Head of caudate nucleus (tissue), 42 donors: ENCODE measurements at regions not wholly inside any gene's neighbourhood (a gene's known extent, or its start where the extent isn't known, plus 50 kb on each side); places are given as distances from the start of the nearest gene placed in this dataset.
"Not testable (repeated sequence)": the region's sequence is repeated elsewhere in the genome, so short reads cannot be mapped to it uniquely, and the experiment has no call there.

Experiments
- DNase-seq, 42 donors: peaks; one replicate each; pipeline versions ENCODE4 v3.0.0 to v3.0.0-alpha.2; 2020 to 2021; ENCODE audit warnings: mixed read lengths in 7 of 42
- intact Hi-C: fragments of 100-400 bp; cut with DNase I; formaldehyde crosslinking; loops from one replicate; pipeline ENCODE4 v1.15.0; 2022

DNA sequence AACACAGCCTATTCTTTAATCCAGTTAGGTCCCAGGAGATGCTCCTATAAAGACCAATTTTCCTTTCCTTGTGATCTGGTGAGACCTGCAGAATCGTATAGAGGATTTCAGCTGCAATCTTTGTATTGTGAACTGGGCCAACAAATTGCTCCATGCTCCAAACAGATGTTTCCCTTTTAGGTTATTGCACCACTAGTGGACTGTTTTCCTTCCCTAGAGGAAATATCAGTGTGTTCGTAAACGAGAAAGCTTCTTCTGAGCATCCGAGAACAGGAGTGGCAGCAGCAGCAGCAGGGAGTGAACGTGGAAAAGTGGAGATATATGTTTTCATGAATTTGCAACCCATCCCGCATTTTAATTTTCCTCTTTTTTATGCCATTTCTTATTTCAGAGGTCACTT is 344.1 kb upstream of the PDE3A start:
- no peak for DNase-seq
- intact Hi-C loops = no loop called here

- intact Hi-C loops = no loop called here
- no peak for DNase-seq
Observed at GRCh38 chr12:20028033-20028432, 340.3 kb upstream of the PDE3A start.

- intact Hi-C loops = no loop called here
- DNase-seq = no peak
Observed at GRCh38 chr12:20030826-20031225, 337.5 kb upstream of the PDE3A start.

GRCh38 chr12:20039562-20039961 is 328.8 kb upstream of the PDE3A start:
- intact Hi-C loops = no loop called here
- DNase-seq = no peak

DNA sequence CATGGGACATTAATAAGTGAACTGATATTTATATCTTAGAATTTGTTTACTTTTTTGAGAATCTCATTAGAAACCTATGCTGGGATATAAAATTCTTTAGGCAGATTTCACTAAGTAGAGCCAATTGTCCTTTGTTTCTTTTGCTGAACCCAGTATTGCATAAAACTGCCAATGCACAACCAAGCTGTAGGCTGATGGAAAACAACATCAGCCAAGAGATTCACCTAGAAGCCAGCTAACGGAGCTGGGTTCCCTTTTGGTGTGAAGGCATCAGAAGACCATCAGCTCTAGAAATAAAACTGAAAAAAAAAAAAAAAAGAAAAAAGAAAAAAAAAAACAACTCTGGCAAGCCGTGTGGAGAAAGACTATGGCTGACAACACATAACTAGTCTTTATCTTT is 328.2 kb upstream of the PDE3A start:
- intact Hi-C loops = no loop called here
- DNase-seq = no peak

DNA sequence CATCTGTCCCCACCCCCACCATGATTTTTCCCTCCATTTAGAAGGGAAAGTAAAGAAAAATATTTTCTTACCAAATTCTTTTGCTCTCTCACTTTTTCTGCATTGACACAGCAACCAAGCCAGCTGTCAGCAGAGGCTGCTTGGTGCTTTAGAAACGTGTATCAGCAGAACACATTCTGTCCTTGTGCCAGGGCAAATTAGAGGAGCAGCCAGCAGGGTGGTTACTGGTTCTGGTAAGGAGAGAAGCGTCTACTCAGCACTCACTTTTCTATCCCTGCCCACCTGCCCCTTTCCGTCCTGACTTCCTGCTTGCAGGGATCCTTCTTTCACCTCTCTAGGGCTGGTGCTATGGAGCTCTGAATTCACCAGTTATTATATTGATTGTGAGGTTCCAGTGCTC is 327.5 kb upstream of the PDE3A start:
- intact Hi-C loops = no loop called here
- no peak for DNase-seq

- no peak for DNase-seq
- intact Hi-C loops = no loop called here
Observed at GRCh38 chr12:20044351-20044750, 324.0 kb upstream of the PDE3A start.

- intact Hi-C loops = no loop called here
- DNase-seq = no peak
Observed at GRCh38 chr12:20044846-20045245, 323.5 kb upstream of the PDE3A start.

DNA sequence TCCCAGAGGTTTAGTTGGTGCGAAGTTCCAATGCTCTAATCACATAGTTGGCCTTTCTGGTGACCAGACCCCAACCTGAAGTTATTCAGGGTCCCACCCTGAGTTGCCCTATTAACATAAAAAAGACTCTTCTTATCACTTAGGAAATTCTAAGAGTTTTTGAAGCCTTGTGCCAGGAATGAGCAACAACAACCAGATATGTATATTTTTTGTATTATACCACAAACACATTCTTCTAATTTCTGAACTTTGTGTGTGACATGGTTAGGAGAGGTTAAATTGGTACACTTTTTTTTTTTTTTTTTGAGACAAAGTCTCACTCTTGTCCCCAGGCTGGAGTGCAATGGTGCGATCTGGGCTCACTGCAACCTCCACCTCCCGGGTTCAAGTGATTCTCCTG is 320.4 kb upstream of the PDE3A start:
- DNase-seq = no peak
- intact Hi-C loops = no loop called here

GRCh38 chr12:20050221-20050620 is 318.1 kb upstream of the PDE3A start:
- no peak for DNase-seq
- intact Hi-C loops = no loop called here

GRCh38 chr12:20053782-20054181 is 314.6 kb upstream of the PDE3A start:
- intact Hi-C loops = no loop called here

DNA sequence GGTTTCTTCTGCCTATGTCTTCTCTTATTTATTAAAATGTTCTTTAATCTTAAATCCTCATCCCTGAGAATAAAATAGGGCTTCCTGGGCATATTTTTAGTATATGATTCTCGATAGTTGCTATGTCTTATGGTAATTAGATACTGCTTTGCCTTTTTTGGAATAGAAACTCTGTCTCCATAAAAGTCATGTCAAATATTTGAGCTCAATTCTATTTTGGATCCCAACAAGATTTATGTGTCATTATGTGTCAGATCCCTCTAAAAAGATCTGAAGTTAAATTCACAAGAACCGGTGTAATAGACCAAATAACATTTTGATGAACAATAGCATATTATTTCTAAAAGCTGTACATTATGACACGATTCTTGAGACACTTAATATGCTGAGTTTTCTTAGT is 312.5 kb upstream of the PDE3A start:
- intact Hi-C loops = no loop called here
- DNase-seq = no peak

More at GRCh38 chr12:20053782-20054181, 314.6 kb upstream of the PDE3A start:
- no peak for DNase-seq

DNA sequence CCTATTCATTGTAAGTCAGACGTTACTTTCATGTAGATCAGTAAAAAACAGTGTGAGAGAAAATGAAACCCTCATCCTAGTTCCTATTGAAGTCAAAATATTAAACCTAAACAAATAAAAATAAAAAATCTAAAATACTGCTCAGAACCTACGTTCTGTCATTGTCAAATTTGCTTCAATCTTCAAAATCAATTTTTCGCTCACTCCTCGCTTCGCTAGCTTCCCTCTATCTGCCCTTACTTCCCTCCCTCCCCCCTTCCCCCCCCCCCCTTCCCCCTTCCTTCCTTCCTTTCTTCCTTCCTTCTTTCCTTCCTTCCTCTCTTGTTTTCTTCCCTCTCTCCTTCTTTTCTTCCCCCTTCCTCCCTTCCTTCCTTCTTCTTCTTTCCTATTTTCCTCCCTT is 310.9 kb upstream of the PDE3A start:
- DNase-seq = no peak
- intact Hi-C loops = no loop called here

DNA sequence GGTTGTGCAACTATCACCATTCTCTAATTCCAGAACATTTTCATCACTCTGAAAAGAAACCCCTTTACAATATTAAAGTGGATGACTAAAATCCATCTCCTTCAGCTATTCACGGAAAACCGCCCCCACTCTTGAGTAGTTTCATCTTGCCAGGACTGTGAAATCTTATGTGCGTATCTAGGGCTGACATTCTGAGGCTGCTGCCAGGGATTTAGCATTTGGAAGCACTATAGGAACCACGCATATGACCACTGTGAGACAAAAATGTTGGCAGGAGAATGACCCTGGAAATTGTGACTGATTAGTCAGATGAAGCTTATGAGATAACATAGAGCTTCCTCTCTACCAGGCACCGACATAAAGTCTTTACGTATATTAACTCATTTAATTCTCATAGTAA is 305.2 kb upstream of the PDE3A start:
- intact Hi-C loops = no loop called here
- peak in 16 of 42 donors; percentile 4 to 58 (median 32) for DNase-seq

DNA sequence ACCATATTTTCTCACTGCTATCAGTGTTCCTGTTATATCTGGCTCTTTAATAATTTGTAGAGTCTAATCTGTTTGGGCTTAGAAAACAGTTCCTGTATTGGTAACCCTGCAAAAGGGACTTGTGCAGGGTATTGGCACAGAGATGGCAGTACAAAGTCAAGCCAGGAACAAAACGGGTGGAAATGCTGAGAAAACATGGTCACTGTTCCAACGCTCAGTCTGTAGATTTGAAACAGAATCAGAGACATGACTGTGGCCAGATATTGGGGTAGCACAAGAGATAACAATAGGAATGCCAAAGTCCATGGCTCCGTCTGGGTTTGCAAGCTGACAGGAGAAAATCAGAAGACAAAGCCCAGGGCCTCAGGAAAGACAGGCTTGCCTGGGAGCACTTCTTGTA is 290.7 kb upstream of the PDE3A start:
- intact Hi-C loops = no loop called here
- no peak for DNase-seq

DNA sequence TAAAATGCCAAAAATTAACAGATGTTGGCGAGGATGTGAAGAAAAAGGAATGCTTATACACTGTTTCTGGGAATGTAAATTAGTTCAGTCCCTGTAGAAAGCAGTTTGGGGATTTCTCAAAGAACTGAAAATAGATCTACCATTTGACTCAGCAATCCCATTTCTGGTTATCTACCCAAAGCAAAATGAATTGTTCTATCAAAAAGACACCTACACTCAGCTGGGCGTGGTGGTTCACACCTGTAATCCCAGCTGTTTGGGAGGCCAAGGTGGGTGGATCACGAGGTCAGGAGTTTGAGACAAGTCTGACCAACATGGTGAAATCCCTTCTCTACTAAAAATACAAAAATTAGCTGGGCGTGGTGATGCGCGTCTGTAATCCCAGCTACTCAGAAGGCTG is 279.3 kb upstream of the PDE3A start:
- intact Hi-C loops = no loop called here
- DNase-seq = no peak

GRCh38 chr12:20093190-20093810 is 275.0 kb upstream of the PDE3A start:
- DNase-seq, intact Hi-C loops: not testable (repeated sequence)

DNA sequence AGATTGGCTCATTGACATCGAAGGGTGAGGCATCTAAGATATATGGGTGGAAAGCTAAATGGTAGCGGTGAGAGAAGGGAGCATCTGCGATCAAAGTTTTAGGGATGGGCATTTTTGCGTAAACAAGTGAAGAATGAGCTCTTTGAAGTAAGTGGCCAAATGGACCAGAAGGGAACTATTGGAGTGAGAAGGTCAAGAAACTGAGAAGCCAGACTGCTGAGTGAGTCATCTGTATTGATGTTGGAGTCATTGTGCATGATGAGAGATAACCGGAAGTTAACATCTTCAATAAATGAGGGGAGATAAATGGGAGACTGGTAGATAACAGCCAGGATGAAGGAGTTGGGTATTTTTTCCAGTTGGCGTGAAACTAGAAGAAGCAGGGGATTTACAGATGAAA is 271.9 kb upstream of the PDE3A start:
- no peak for DNase-seq
- intact Hi-C loops = no loop called here

DNA sequence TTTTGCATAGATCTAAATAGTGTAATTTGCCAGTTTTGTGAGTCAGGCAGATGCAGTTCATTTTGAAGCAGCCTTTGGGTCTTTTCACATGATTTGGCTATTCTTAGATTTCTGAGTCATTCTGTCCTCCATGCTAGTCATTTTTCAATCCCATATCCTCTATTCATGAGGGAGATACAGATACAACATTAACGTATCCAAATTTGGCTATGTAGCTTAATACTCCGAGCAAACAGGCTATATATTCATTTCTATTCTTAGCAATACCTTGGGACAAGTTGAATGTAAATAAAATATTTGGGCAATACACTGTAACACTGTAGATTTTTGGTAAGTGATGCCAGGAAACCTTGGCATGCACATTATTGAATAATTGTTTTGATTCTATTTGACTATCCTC is 270.7 kb upstream of the PDE3A start:
- intact Hi-C loops = no loop called here
- peak in 1 of 42 donors; percentile 4 for DNase-seq

DNA sequence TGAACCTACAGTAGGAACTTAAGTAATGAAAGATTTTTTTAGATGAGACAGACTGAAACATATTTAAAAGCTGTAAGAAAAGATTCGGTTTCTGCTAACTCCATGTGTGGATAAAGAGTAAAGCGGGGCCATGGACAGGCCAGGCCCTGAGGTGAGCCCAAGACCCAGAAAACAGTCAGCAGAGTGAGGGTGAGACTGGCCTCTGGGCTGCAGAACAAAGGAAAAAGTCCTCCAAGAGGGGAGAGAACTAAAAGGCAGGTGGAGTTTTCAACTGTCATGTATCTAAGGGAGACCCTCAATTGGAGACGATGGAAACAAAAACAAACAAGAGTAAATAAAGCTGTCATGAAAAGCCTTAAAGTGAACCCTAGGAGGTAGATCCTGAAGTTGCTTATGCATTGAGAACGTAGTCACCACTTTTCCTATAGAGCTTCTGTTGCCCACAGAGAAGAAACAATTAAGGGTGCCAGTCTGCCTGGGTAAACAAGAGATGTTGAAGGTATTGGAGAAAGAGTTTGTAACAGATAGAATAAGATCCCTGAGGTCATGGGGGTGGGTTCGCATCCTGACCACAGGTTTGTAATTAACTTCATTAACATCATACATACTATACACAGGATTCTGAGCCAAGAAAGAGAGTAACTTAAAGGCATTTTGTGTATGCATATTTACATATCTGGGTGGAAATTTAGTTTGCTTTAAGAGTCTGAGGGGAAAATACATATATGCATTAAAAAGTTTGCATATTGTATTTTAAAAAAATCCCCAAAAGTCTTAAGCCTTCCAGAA is 268.7 kb upstream of the PDE3A start:
- no peak for DNase-seq
- intact Hi-C loops = no loop called here

GRCh38 chr12:20101046-20101445 is 267.3 kb upstream of the PDE3A start:
- intact Hi-C loops = no loop called here
- DNase-seq = peak in 1 of 42 donors; percentile 31
